ENCODE measurements at regions not wholly inside any gene's neighbourhood (a gene's known extent, or its start where the extent isn't known, plus 50 kb on each side); places are given as distances from the start of the nearest gene placed in this dataset.

GRCh38 chr2:53504507-53504906 lies 263.1 kb upstream of the CHAC2 start:
- Histone ChIP-seq H3K79me2 (ENCODE audit: insufficient read depth, low read length) (no peaks in the 10 kb centered on the region), H3K36me3 (ENCODE audit: low read length) (no peaks in the 10 kb centered on the region), H3K27me3 (ENCODE audit: low read length) (no peaks in the 10 kb centered on the region), H3K4me2 (ENCODE audit: low read depth, low read length, poor library complexity, severe bottlenecking) (no peak overlapping the region), H3K9me3 (ENCODE audit: insufficient read depth, low read length) (no peaks in the 10 kb centered on the region), H2AFZ (ENCODE audit: low read depth, low read length, severe bottlenecking) (no peak overlapping the region), H3F3A (ENCODE audit: insufficient read depth) (no peaks in the 10 kb centered on the region), H3K27ac (ENCODE audit: low read depth, low read length) (no peak overlapping the region), H3K4me3 (ENCODE audit: insufficient read depth, low read length, poor library complexity, severe bottlenecking) (no peak overlapping the region), H4K20me1 (ENCODE audit: low read depth, low read length) (no peaks in the 10 kb centered on the region), H3K9me2 (replicated peaks; ENCODE audit: insufficient read depth, low read length) (no peaks in the 10 kb centered on the region), H3K9ac (ENCODE audit: low read length) (no peak overlapping the region)
- no peak for TF ChIP-seq EZH2phosphoT487 (conservative IDR thresholded peaks at IDR 0.05; ENCODE audit: low read length)
- no peak for TF ChIP-seq CTCF (IDR thresholded peaks at IDR 0.05; ENCODE audit: insufficient read depth, low read length, poor library complexity, severe bottlenecking)

GRCh38 chr2:53500181-53500580 lies 267.4 kb upstream of the CHAC2 start:
- Histone ChIP-seq H2AFZ (ENCODE audit: low read depth, low read length, severe bottlenecking) (no peak overlapping the region), H3K36me3 (ENCODE audit: low read length) (no peaks in the 10 kb centered on the region), H4K20me1 (ENCODE audit: low read depth, low read length) (no peaks in the 10 kb centered on the region), H3K9me2 (replicated peaks; ENCODE audit: insufficient read depth, low read length) (no peaks in the 10 kb centered on the region), H3K4me2 (ENCODE audit: low read depth, low read length, poor library complexity, severe bottlenecking) (no peak overlapping the region), H3K79me2 (ENCODE audit: insufficient read depth, low read length) (no peaks in the 10 kb centered on the region), H3K9ac (ENCODE audit: low read length) (no peak overlapping the region), H3F3A (ENCODE audit: insufficient read depth) (no peaks in the 10 kb centered on the region), H3K27me3 (ENCODE audit: low read length) (no peaks in the 10 kb centered on the region), H3K4me3 (ENCODE audit: insufficient read depth, low read length, poor library complexity, severe bottlenecking) (no peak overlapping the region), H3K9me3 (ENCODE audit: insufficient read depth, low read length) (no peaks in the 10 kb centered on the region), H3K27ac (ENCODE audit: low read depth, low read length) (no peak overlapping the region)
- TF ChIP-seq EZH2phosphoT487 (conservative IDR thresholded peaks at IDR 0.05; ENCODE audit: low read length): no peak
- TF ChIP-seq CTCF (IDR thresholded peaks at IDR 0.05; ENCODE audit: insufficient read depth, low read length, poor library complexity, severe bottlenecking): no peak

GRCh38 chr2:53498210-53498609 lies 269.4 kb upstream of the CHAC2 start:
- Histone ChIP-seq H4K20me1 (ENCODE audit: low read depth, low read length) (no peaks in the 10 kb centered on the region), H3K4me3 (ENCODE audit: insufficient read depth, low read length, poor library complexity, severe bottlenecking) (no peak overlapping the region), H3K27me3 (ENCODE audit: low read length) (no peaks in the 10 kb centered on the region), H2AFZ (ENCODE audit: low read depth, low read length, severe bottlenecking) (no peak overlapping the region), H3K9ac (ENCODE audit: low read length) (no peak overlapping the region), H3K4me2 (ENCODE audit: low read depth, low read length, poor library complexity, severe bottlenecking) (no peak overlapping the region), H3K79me2 (ENCODE audit: insufficient read depth, low read length) (no peaks in the 10 kb centered on the region), H3K27ac (ENCODE audit: low read depth, low read length) (no peak overlapping the region), H3K9me3 (ENCODE audit: insufficient read depth, low read length) (no peaks in the 10 kb centered on the region), H3K36me3 (ENCODE audit: low read length) (no peaks in the 10 kb centered on the region), H3K9me2 (replicated peaks; ENCODE audit: insufficient read depth, low read length) (no peaks in the 10 kb centered on the region), H3F3A (ENCODE audit: insufficient read depth) (no peaks in the 10 kb centered on the region)
- TF ChIP-seq EZH2phosphoT487 (conservative IDR thresholded peaks at IDR 0.05; ENCODE audit: low read length) (no peak), CTCF (IDR thresholded peaks at IDR 0.05; ENCODE audit: insufficient read depth, low read length, poor library complexity, severe bottlenecking) (no peak)

- no peaks in the 10 kb centered on the region for H3F3A ChIP-seq (ENCODE audit: insufficient read depth)
- no peaks in the 10 kb centered on the region for H3K9me3 ChIP-seq (ENCODE audit: insufficient read depth, low read length)
- TF ChIP-seq CTCF (IDR thresholded peaks at IDR 0.05; ENCODE audit: insufficient read depth, low read length, poor library complexity, severe bottlenecking) (no peak), EZH2phosphoT487 (conservative IDR thresholded peaks at IDR 0.05; ENCODE audit: low read length) (no peak)
- no peaks in the 10 kb centered on the region for H4K20me1 ChIP-seq (ENCODE audit: low read depth, low read length)
- H2AFZ ChIP-seq (ENCODE audit: low read depth, low read length, severe bottlenecking): no peak overlapping the region
- no peaks in the 10 kb centered on the region for H3K27me3 ChIP-seq (ENCODE audit: low read length)
- H3K4me2 ChIP-seq (ENCODE audit: low read depth, low read length, poor library complexity, severe bottlenecking): no peak overlapping the region
- H3K27ac ChIP-seq (ENCODE audit: low read depth, low read length): no peak overlapping the region
- H3K79me2 ChIP-seq (ENCODE audit: insufficient read depth, low read length): no peaks in the 10 kb centered on the region
- no peak overlapping the region for H3K4me3 ChIP-seq (ENCODE audit: insufficient read depth, low read length, poor library complexity, severe bottlenecking)
- no peak overlapping the region for H3K9ac ChIP-seq (ENCODE audit: low read length)
- no peaks in the 10 kb centered on the region for H3K9me2 ChIP-seq (replicated peaks; ENCODE audit: insufficient read depth, low read length)
- H3K36me3 ChIP-seq (ENCODE audit: low read length): no peaks in the 10 kb centered on the region
Measured at GRCh38 chr2:53497020-53497419, 270.6 kb upstream of the CHAC2 start.

Measured in SU-DHL-6 (cell line).